Stimulated activated CD8-positive, alpha-beta memory T cell treated with anti-CD3 and anti-CD28 coated beads, Interleukin-15, amount 100 ng/mL, for 1 hour (primary cell): ENCODE measurements at regions not wholly inside any gene's neighbourhood (a gene's known extent, or its start where the extent isn't known, plus 50 kb on each side); places are given as distances from the start of the nearest gene placed in this dataset.

Experiments
- DNase-seq: peaks from one replicate; pipeline ENCODE4 v3.0.0-alpha.2; 2020; ENCODE audit warnings: low read depth

- no peak for DNase-seq
These were observed 51.1 kb upstream of the ZNF236 start for GRCh38 chr18:76771192-76771799.

- no peak for DNase-seq
These were observed 54.4 kb upstream of the ZNF236 start for GRCh38 chr18:76767954-76768353.

GRCh38 chr18:76766429-76766828 lies 55.9 kb upstream of the ZNF236 start:
- no peak for DNase-seq

GRCh38 chr18:76765649-76766048 lies 56.7 kb upstream of the ZNF236 start:
- DNase-seq: no peak

GRCh38 chr18:76764291-76764901 lies 58.0 kb upstream of the ZNF236 start:
- DNase-seq: no peak

- no peak for DNase-seq
These were observed 63.3 kb upstream of the ZNF236 start for GRCh38 chr18:76759056-76759455.

GRCh38 chr18:76757925-76758324 lies 64.4 kb upstream of the ZNF236 start:
- DNase-seq: no peak

GRCh38 chr18:76757335-76757734 lies 65.0 kb upstream of the ZNF236 start:
- DNase-seq: no peak

GRCh38 chr18:76756531-76757253 lies 65.7 kb upstream of the ZNF236 start:
- no peak for DNase-seq

- DNase-seq: no peak
These were observed 68.0 kb upstream of the ZNF236 start for GRCh38 chr18:76754351-76754750.

- no peak for DNase-seq
These were observed 70.0 kb upstream of the ZNF236 start for GRCh38 chr18:76752400-76752799.

- no peak for DNase-seq
These were observed 71.2 kb upstream of the ZNF236 start for GRCh38 chr18:76750917-76751890.

GRCh38 chr18:76750269-76750668 lies 72.1 kb upstream of the ZNF236 start:
- no peak for DNase-seq

- DNase-seq: no peak
These were observed 74.7 kb upstream of the ZNF236 start for GRCh38 chr18:76747676-76748075.

GRCh38 chr18:76741346-76741745 lies 81.0 kb upstream of the ZNF236 start:
- DNase-seq: no peak

GRCh38 chr18:76736309-76736708 lies 86.0 kb upstream of the ZNF236 start:
- DNase-seq: no peak

GRCh38 chr18:76730901-76731300 lies 91.5 kb upstream of the ZNF236 start:
- no peak for DNase-seq

GRCh38 chr18:76727589-76727988 lies 94.8 kb upstream of the ZNF236 start:
- no peak for DNase-seq

GRCh38 chr18:76725445-76725844 lies 96.9 kb upstream of the ZNF236 start:
- DNase-seq: no peak

- no peak for DNase-seq
These were observed 99.9 kb upstream of the ZNF236 start for GRCh38 chr18:76722224-76723061.
